Nephron progenitor cell (in vitro differentiated cells): ENCODE measurements at regions not wholly inside any gene's neighbourhood (a gene's known extent, or its start where the extent isn't known, plus 50 kb on each side); places are given as distances from the start of the nearest gene placed in this dataset.

Experiments used
- DNase-seq: peaks from one replicate; pipeline ENCODE4 v3.0.0; 2021
- H3K27ac Mint-ChIP-seq: 2 replicates; pipeline ENCODE4 v1.8.0; 2021; ENCODE audit warnings: mild to moderate bottlenecking, moderate library complexity, mixed read lengths
- H3K27me3 Mint-ChIP-seq: 2 replicates; pipeline ENCODE4 v1.8.0; 2021; ENCODE audit warnings: mild to moderate bottlenecking, low read depth, mixed read lengths; ENCODE audit not compliant: poor library complexity
- H3K36me3 Mint-ChIP-seq: 2 replicates; pipeline ENCODE4 v1.8.0; 2021; ENCODE audit warnings: low read depth, mixed read lengths
- H3K4me1 Mint-ChIP-seq: 2 replicates; pipeline ENCODE4 v1.8.0; 2021; ENCODE audit warnings: mixed read lengths
- H3K4me3 Mint-ChIP-seq: 2 replicates; pipeline ENCODE4 v1.8.0; 2021; ENCODE audit warnings: mild to moderate bottlenecking, moderate library complexity, mixed read lengths
- H3K9me3 Mint-ChIP-seq: 2 replicates; pipeline ENCODE4 v1.8.0; 2021; ENCODE audit warnings: mild to moderate bottlenecking, moderate library complexity, mixed read lengths
- TF ChIP-seq, protein P1 (sequence below): fragments of 200-600 bp; sonication (generic); IDR thresholded peaks from 2 replicates; pipeline ENCODE4 v1.5.0; 2021; ENCODE audit warnings: antibody characterized with exemption

DNA sequence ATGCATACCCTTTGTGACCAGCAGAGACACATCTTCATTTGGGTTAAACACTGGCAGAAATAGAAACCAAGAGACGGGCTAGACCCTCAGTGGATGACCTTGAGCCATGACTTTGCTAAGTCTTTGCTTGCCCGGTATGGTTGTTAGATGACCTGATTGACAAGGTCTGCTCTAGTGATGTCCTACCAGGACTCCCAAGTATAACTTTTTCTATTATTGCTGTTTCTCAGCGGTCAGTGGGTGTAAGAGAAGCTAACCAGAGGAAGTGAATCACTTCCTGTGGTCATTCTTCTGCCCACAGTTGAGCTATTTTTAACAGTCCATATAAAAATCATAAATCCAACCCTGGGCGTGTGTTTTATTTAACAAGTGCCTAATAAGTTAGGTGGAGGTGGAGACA, 126.2 kb upstream of the ETS2 start:
- no peak overlapping the region for H3K4me3 Mint-ChIP-seq
- peaks cover 10% of the 10 kb centered on the region for H3K27me3 Mint-ChIP-seq
- H3K27ac Mint-ChIP-seq = no peak overlapping the region
- peaks cover 3% of the 10 kb centered on the region for H3K9me3 Mint-ChIP-seq
- no peaks in the 10 kb centered on the region for H3K36me3 Mint-ChIP-seq
- no peak for DNase-seq
- TF ChIP-seq, protein P1, sequence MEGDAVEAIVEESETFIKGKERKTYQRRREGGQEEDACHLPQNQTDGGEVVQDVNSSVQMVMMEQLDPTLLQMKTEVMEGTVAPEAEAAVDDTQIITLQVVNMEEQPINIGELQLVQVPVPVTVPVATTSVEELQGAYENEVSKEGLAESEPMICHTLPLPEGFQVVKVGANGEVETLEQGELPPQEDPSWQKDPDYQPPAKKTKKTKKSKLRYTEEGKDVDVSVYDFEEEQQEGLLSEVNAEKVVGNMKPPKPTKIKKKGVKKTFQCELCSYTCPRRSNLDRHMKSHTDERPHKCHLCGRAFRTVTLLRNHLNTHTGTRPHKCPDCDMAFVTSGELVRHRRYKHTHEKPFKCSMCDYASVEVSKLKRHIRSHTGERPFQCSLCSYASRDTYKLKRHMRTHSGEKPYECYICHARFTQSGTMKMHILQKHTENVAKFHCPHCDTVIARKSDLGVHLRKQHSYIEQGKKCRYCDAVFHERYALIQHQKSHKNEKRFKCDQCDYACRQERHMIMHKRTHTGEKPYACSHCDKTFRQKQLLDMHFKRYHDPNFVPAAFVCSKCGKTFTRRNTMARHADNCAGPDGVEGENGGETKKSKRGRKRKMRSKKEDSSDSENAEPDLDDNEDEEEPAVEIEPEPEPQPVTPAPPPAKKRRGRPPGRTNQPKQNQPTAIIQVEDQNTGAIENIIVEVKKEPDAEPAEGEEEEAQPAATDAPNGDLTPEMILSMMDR = no peak
- peaks cover 39% of the 10 kb centered on the region for H3K4me1 Mint-ChIP-seq

DNA sequence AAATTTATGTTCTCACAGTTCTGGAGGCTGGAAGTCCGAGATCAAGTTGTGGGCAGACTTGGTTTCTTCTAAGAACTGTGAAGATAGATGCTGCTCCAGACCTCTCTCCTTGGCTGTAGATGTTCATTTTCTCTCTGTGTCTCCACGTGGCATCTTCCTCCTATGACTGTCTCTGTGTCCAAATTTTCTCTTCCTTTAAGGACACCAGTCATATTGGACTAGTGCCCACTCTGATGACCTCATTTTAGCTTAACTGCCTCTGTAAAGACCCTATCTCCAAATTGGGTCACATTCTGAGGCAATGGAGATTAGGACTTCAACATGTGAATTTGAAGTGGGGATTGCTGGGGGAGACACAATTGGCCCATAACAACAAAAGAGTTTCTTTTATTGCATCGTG, 125.3 kb upstream of the ETS2 start:
- Mint-ChIP-seq H3K9me3 (peaks cover 3% of the 10 kb centered on the region), H3K4me1 (peaks cover 30% of the 10 kb centered on the region), H3K4me3 (no peak overlapping the region), H3K36me3 (no peaks in the 10 kb centered on the region), H3K27ac (no peak overlapping the region), H3K27me3 (peaks cover 10% of the 10 kb centered on the region)
- DNase-seq = no peak
- TF ChIP-seq, protein P1 = no peak

DNA sequence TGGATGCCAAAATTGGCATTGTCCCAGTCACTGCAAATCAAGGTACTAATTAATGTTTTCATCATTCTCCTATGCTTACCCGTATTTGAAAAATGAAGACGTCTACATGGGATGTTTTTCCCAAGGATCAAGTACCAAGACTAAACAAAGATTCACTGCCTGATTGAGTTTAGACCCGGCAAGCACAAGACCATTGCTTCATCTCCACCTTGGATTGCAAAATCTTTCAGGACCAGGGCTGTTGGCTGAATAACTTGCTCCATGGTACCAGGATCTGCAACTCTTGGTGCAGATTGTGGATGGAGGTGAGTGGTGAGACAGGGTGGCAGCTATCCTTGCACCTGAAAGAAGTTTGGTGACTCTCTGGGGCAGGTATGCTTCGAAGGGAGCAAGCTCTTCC, 122.5 kb upstream of the ETS2 start:
- peaks cover 9% of the 10 kb centered on the region for H3K27me3 Mint-ChIP-seq
- TF ChIP-seq, protein P1 = no peak

DNA sequence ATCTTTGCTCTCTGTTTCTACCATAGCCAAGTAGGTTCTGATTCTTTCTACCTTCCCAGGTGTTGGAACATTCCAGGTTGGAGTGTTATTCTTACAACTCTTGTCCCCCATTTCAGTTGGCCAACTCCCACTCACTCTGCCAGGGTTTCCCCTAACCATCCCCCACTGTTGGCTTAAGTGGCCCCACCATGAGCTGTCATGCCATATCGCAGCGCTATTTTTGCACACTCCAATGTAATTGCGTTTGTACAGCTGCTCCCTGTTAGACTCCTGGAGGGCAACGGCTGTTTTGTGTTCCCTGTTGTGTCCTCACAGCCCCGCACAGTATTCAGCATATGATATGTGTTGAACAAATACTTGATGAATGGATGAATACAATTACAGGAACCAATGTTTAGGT, 117.7 kb upstream of the ETS2 start:
- H3K36me3 Mint-ChIP-seq = peaks cover 5% of the 10 kb centered on the region
- H3K27ac Mint-ChIP-seq = no peak overlapping the region
- H3K4me1 Mint-ChIP-seq = peaks cover 10% of the 10 kb centered on the region
- TF ChIP-seq, protein P1 = no peak
- H3K4me3 Mint-ChIP-seq = no peak overlapping the region
- no peak for DNase-seq
- peaks cover 12% of the 10 kb centered on the region for H3K27me3 Mint-ChIP-seq
- peaks cover 19% of the 10 kb centered on the region for H3K9me3 Mint-ChIP-seq

More for the DNA sequence above, 122.5 kb upstream of the ETS2 start:
- H3K4me1 Mint-ChIP-seq = peaks cover 10% of the 10 kb centered on the region
- H3K36me3 Mint-ChIP-seq = peaks cover 4% of the 10 kb centered on the region
- H3K9me3 Mint-ChIP-seq = peaks cover 14% of the 10 kb centered on the region
- DNase-seq = no peak
- H3K27ac Mint-ChIP-seq = no peak overlapping the region
- no peak overlapping the region for H3K4me3 Mint-ChIP-seq

DNA sequence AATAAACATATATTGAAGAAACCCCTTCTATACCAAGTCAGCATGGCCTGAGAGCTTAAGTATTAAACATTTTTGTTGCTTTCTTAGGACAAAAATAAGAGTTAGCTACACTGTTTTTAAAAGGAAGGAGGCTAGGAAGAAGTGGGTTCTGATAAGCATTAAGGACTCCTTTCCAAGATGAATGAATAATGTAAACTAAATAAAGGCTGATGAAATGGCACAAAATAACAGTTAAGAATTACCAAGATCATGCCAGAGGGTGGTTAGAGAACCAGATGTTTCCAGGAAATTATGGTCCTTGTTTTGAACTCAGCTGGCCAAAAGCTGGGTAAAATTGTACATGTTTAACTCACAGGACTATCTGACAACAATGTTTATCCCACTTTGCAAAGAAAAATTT, 114.1 kb upstream of the ETS2 start:
- Mint-ChIP-seq H3K4me3 (no peak overlapping the region), H3K4me1 (no peaks in the 10 kb centered on the region), H3K27me3 (peaks cover 17% of the 10 kb centered on the region), H3K27ac (no peak overlapping the region), H3K36me3 (peaks cover 5% of the 10 kb centered on the region), H3K9me3 (peaks cover 19% of the 10 kb centered on the region)
- DNase-seq = no peak
- TF ChIP-seq, protein P1 = no peak

DNA sequence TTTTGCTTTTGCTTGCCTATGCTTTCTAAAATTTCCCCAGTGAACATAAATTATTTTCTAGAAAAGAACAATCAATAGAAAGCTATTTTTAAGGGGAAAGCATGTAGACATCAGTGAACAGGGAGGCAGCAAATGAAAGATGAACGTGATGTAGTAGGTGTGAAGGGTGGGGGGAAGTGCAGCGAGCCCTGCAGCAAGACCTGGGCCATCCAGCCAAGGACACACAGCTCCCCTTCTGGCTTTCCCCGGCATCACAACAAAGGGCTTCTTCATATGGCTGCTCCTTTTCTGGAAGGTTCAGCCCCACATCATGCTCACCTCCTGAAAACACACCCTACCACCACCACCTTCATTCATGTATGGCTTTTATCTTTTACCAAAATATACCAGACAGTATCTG, 109.2 kb upstream of the ETS2 start:
- Mint-ChIP-seq H3K4me1 (no peaks in the 10 kb centered on the region), H3K27ac (no peak overlapping the region), H3K4me3 (no peak overlapping the region), H3K9me3 (peaks cover 10% of the 10 kb centered on the region), H3K27me3 (peaks cover 17% of the 10 kb centered on the region), H3K36me3 (peaks cover 4% of the 10 kb centered on the region)
- DNase-seq = no peak
- TF ChIP-seq, protein P1 = no peak
